ENCODE measurements at regions not wholly inside any gene's neighbourhood (a gene's known extent, or its start where the extent isn't known, plus 50 kb on each side); places are given as distances from the start of the nearest gene placed in this dataset.

- Histone ChIP-seq H3K56ac (ENCODE audit: insufficient read length, low read depth, low read length) (no peak overlapping the region), H4K5ac (ENCODE audit: insufficient read length, low read depth, low read length) (no peak overlapping the region), H3K23ac (ENCODE audit: insufficient read length, low read depth, low read length) (no peak overlapping the region), H3K14ac (ENCODE audit: insufficient read depth, low read length) (no peak overlapping the region), H3K27me3 (ENCODE audit: insufficient read depth, low read length) (no peaks in the 10 kb centered on the region), H3K79me2 (ENCODE audit: insufficient read depth, low read length) (no peaks in the 10 kb centered on the region), H3K9me3 (ENCODE audit: control insufficient read depth, low read depth, low read length) (no peaks in the 10 kb centered on the region), H2BK15ac (ENCODE audit: low read depth, low read length) (no peak overlapping the region), H4K91ac (ENCODE audit: insufficient read length, low read depth, low read length) (no peak overlapping the region), H2AFZ (ENCODE audit: low read length) (no peak overlapping the region), H3K4ac (ENCODE audit: low read depth, low read length) (no peak overlapping the region), H2BK120ac (ENCODE audit: low read depth, low read length, poor library complexity, severe bottlenecking) (no peak overlapping the region), H3K18ac (ENCODE audit: insufficient read length, low read depth, low read length) (no peak overlapping the region), H2BK5ac (ENCODE audit: insufficient read length, low read length) (no peak overlapping the region), H3K4me1 (ENCODE audit: insufficient read depth, low read length) (no peaks in the 10 kb centered on the region), H2BK12ac (ENCODE audit: insufficient read length, low read depth, low read length) (no peak overlapping the region), H3T11ph (ENCODE audit: low read length) (no peak overlapping the region), H4K20me1 (ENCODE audit: control insufficient read depth, insufficient read depth, insufficient read length) (no peaks in the 10 kb centered on the region), H2BK20ac (ENCODE audit: low read depth, low read length, poor library complexity, severe bottlenecking) (no peak overlapping the region), H4K8ac (replicated peaks; ENCODE audit: insufficient read length, low read depth, low read length) (no peak overlapping the region), H3K23me2 (ENCODE audit: insufficient read length, low read depth, low read length, poor library complexity, severe bottlenecking) (no peaks in the 10 kb centered on the region), H2AK5ac (ENCODE audit: insufficient read length, low read length) (no peak overlapping the region), H3K4me2 (ENCODE audit: insufficient read depth, insufficient read length, low read length) (no peak overlapping the region), H3K79me1 (ENCODE audit: insufficient read depth, low read depth, low read length, poor library complexity, severe bottlenecking) (no peaks in the 10 kb centered on the region), H3K9ac (ENCODE audit: extremely low read depth, insufficient read length, low read length) (no peak overlapping the region), H3K27ac (ENCODE audit: insufficient read length, low read depth, low read length) (no peak overlapping the region)
- peaks cover 0 to 1% (median under 1%) of the 10 kb centered on the region in 3 experiments; a peak in 2 of 7 replicates for H3K36me3 Mint-ChIP-seq (ENCODE audit: insufficient read depth in 1 of 3, low read depth in 3 of 3)
- TF ChIP-seq, protein P1, sequence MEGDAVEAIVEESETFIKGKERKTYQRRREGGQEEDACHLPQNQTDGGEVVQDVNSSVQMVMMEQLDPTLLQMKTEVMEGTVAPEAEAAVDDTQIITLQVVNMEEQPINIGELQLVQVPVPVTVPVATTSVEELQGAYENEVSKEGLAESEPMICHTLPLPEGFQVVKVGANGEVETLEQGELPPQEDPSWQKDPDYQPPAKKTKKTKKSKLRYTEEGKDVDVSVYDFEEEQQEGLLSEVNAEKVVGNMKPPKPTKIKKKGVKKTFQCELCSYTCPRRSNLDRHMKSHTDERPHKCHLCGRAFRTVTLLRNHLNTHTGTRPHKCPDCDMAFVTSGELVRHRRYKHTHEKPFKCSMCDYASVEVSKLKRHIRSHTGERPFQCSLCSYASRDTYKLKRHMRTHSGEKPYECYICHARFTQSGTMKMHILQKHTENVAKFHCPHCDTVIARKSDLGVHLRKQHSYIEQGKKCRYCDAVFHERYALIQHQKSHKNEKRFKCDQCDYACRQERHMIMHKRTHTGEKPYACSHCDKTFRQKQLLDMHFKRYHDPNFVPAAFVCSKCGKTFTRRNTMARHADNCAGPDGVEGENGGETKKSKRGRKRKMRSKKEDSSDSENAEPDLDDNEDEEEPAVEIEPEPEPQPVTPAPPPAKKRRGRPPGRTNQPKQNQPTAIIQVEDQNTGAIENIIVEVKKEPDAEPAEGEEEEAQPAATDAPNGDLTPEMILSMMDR (conservative IDR thresholded peaks at IDR 0.05): no peak
- H3K27me3 Mint-ChIP-seq (ENCODE audit: low read depth): no peaks in the 10 kb centered on the region
- no peak overlapping the region for H3K4me3 Mint-ChIP-seq
- no peak overlapping the region for H3K27ac Mint-ChIP-seq
- DNase-seq: no peak
- WGBS (ENCODE audit: extremely low coverage, insufficient read length, low lambda C conversion rate): no CpG with 5 or more reads among the region's 1 CpG
- peaks cover 2 to 4% of the 10 kb centered on the region in 2 experiments; a peak in 3 of 5 replicates for H3K9me3 Mint-ChIP-seq
- peaks cover 3 to 9% of the 10 kb centered on the region in 2 experiments; a peak in 3 of 4 replicates for H3K4me1 Mint-ChIP-seq
Observed at GRCh38 chr5:18491349-18491748, 857.1 kb downstream of the TAF11L14 start.

Data from H9 (cell line).